Gastroesophageal sphincter (tissue), 3 donors: ENCODE measurements at regions not wholly inside any gene's neighbourhood (a gene's known extent, or its start where the extent isn't known, plus 50 kb on each side); places are given as distances from the start of the nearest gene placed in this dataset.

Experiments used
- CTCF ChIP-seq, 4 experiments: fragments of 200-600 bp in 2 of 4; fragments of 450-650 bp in 2 of 4; sonication (generic) in 1 of 4; IDR thresholded peaks; one replicate each; pipeline ENCODE4 v1.5.1; 2017 to 2019; ENCODE audit warnings: antibody characterized with exemption in 4 of 4, mild to moderate bottlenecking in 2 of 4, moderate library complexity in 2 of 4
- EP300 ChIP-seq: sonication (generic); formaldehyde crosslinking; IDR thresholded peaks from one replicate; pipeline ENCODE4 v1.6.1; 2017; ENCODE audit warnings: antibody characterized with exemption, mild to moderate bottlenecking
- POLR2A ChIP-seq, 2 donors: fragments of 450-650 bp; IDR thresholded peaks; one replicate each; pipeline ENCODE4 v1.6.1; 2017; ENCODE audit warnings: antibody characterized with exemption in 2 of 2, mild to moderate bottlenecking in 2 of 2, moderate library complexity in 1 of 2
- POLR2AphosphoS5 ChIP-seq: sonication (generic); formaldehyde crosslinking; IDR thresholded peaks from one replicate; pipeline ENCODE4 v1.6.1; 2017; ENCODE audit warnings: antibody characterized with exemption

DNA sequence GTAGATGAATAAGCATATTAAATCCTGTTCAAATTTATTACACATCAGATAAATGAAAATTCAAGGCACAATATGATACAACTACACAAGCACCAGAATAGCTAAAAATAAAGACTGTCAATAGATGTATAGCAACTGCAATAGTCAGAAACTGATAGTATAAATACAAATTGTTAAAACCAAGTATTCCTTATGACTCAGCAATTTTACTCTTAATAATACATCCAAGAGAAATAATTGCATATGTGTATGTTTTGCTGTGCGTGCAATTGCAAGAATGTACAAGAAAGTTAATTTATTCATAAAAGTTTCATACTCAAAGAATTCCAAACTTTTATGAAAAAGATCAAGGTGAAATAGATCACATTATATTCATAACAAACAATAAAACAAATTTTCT lies 1338.1 kb downstream of the OLFM4 start:
- TF ChIP-seq CTCF (IDR thresholded peaks at IDR 0.05) (no peak), POLR2A (IDR thresholded peaks at IDR 0.05) (no peak), EP300 (no peak), POLR2AphosphoS5 (no peak)
